GM23338 (cell line): ENCODE measurements at regions not wholly inside any gene's neighbourhood (a gene's known extent, or its start where the extent isn't known, plus 50 kb on each side); places are given as distances from the start of the nearest gene placed in this dataset.

Experiments used
- ATAC-seq: fragments of 200-7000 bp; cut with Tn5 transposase; 3 replicates; pipeline ENCODE4 v1.9.1; 2020
- DNase-seq: peaks from one replicate; pipeline ENCODE4 v3.0.0-alpha.2; 2015; ENCODE audit warnings: low spot score
- H2AFZ ChIP-seq: fragments of 200-600 bp; sonication (generic); 2 replicates; pipeline ENCODE4 v1.8.0; 2016; ENCODE audit warnings: antibody characterized with exemption, mild to moderate bottlenecking, moderate library complexity
- H3F3A ChIP-seq: fragments of 200-600 bp; sonication (generic); replicated peaks from 2 replicates; pipeline ENCODE4 v1.8.0; 2017; ENCODE audit warnings: antibody characterized with exemption, mixed run types, low read depth
- H3K27ac ChIP-seq: fragments of 200-600 bp; sonication (generic); 2 replicates; pipeline ENCODE4 v1.6.1; 2016; ENCODE audit warnings: low read depth
- H3K27me3 ChIP-seq: fragments of 200-600 bp; sonication (generic); 2 replicates; pipeline ENCODE4 v1.8.0; 2016; ENCODE audit warnings: mild to moderate bottlenecking, mixed run types, moderate library complexity; ENCODE audit not compliant: insufficient read depth
- H3K36me3 ChIP-seq: fragments of 200-600 bp; sonication (generic); 2 replicates; pipeline ENCODE4 v1.8.0; 2016; ENCODE audit warnings: mild to moderate bottlenecking; ENCODE audit not compliant: insufficient read depth
- H3K4me1 ChIP-seq: fragments of 200-600 bp; sonication (generic); 2 replicates; pipeline ENCODE4 v1.8.0; 2016; ENCODE audit warnings: mild to moderate bottlenecking, moderate library complexity; ENCODE audit not compliant: insufficient read depth
- H3K4me2 ChIP-seq: fragments of 200-600 bp; sonication (generic); 2 replicates; pipeline ENCODE4 v1.7.1; 2017; ENCODE audit warnings: mixed run types
- H3K4me3 ChIP-seq: fragments of 200-600 bp; sonication (generic); 2 replicates; pipeline ENCODE4 v1.6.1; 2016; ENCODE audit warnings: mixed run types
- H3K79me2 ChIP-seq: fragments of 200-600 bp; sonication (generic); replicated peaks from 2 replicates; pipeline ENCODE4 v1.8.0; 2017; ENCODE audit warnings: mild to moderate bottlenecking; ENCODE audit not compliant: insufficient read depth
- H3K9me2 ChIP-seq: fragments of 200-600 bp; sonication (generic); 2 replicates; pipeline ENCODE4 v1.8.0; 2017; ENCODE audit not compliant: insufficient read depth
- H4K20me1 ChIP-seq: fragments of 200-600 bp; sonication (generic); replicated peaks from 2 replicates; pipeline ENCODE4 v1.8.0; 2017; ENCODE audit warnings: mild to moderate bottlenecking; ENCODE audit not compliant: insufficient read depth
- H3K27ac Mint-ChIP-seq: 2 replicates; pipeline ENCODE4 v1.8.0; 2020; ENCODE audit warnings: inconsistent platforms, mild to moderate bottlenecking, moderate library complexity, mixed read lengths
- H3K27me3 Mint-ChIP-seq: 3 replicates; pipeline ENCODE4 v1.8.0; 2022; ENCODE audit warnings: low read depth, mild to moderate bottlenecking, moderate library complexity, mixed read lengths, inconsistent platforms; ENCODE audit not compliant: insufficient read depth, poor library complexity
- H3K36me3 Mint-ChIP-seq: 3 replicates; pipeline ENCODE4 v1.8.0; 2021; ENCODE audit warnings: low read depth, mild to moderate bottlenecking, inconsistent platforms, moderate library complexity, mixed read lengths
- H3K4me1 Mint-ChIP-seq: 3 replicates; pipeline ENCODE4 v1.8.0; 2020; ENCODE audit warnings: mild to moderate bottlenecking, inconsistent platforms, mixed read lengths
- H3K4me3 Mint-ChIP-seq: 3 replicates; pipeline ENCODE4 v1.8.0; 2021; ENCODE audit warnings: moderate library complexity, mild to moderate bottlenecking, inconsistent platforms, mixed read lengths
- H3K9me3 Mint-ChIP-seq: 3 replicates; pipeline ENCODE4 v1.8.0; 2020; ENCODE audit warnings: moderate library complexity, mild to moderate bottlenecking, inconsistent platforms, mixed read lengths
- CREB1 ChIP-seq: fragments of 250-450 bp; sonication (Bioruptor Pico); IDR thresholded peaks from 2 replicates; pipeline ENCODE4 v1.5.0; 2020; ENCODE audit warnings: low read depth, mild to moderate bottlenecking, moderate library complexity
- CTCF ChIP-seq, 2 experiments: fragments of 200-600 bp in 1 of 2; sonication (generic) in 1 of 2; conservative IDR thresholded peaks; 2 replicates each; pipeline versions ENCODE4 v1.5.1 to v1.6.1; 2016 to 2017; ENCODE audit warnings: antibody characterized with exemption in 2 of 2, low read depth in 2 of 2, mild to moderate bottlenecking in 2 of 2, moderate library complexity in 1 of 2
- ETS1 ChIP-seq: IDR thresholded peaks from 2 replicates; pipeline ENCODE4 v1.6.1; 2016; ENCODE audit warnings: antibody characterized with exemption
- EZH2 ChIP-seq: fragments of 200-600 bp; sonication (generic); IDR thresholded peaks from one replicate; pipeline ENCODE4 v1.8.0; 2017; ENCODE audit warnings: antibody characterized with exemption, mild to moderate bottlenecking, low read depth; ENCODE audit not compliant: unreplicated experiment
- EZH2phosphoT487 ChIP-seq: fragments of 200-600 bp; sonication (generic); IDR thresholded peaks from one replicate; pipeline ENCODE4 v1.8.1; 2018; ENCODE audit warnings: antibody characterized with exemption; ENCODE audit not compliant: unreplicated experiment
- JUNB ChIP-seq: IDR thresholded peaks from one replicate; pipeline ENCODE4 v1.6.1; 2016; ENCODE audit warnings: antibody characterized with exemption; ENCODE audit not compliant: unreplicated experiment
- NANOG ChIP-seq: IDR thresholded peaks from 2 replicates; pipeline ENCODE4 v1.6.1; 2016; ENCODE audit warnings: antibody characterized with exemption, borderline replicate concordance
- POLR2AphosphoS5 ChIP-seq: IDR thresholded peaks from 2 replicates; pipeline ENCODE4 v1.6.1; 2016; ENCODE audit warnings: antibody characterized with exemption, low read depth
- REST ChIP-seq: IDR thresholded peaks from one replicate; pipeline ENCODE4 v1.6.1; 2018; ENCODE audit warnings: antibody characterized with exemption; ENCODE audit not compliant: unreplicated experiment
- STAT1 ChIP-seq: IDR thresholded peaks from one replicate; pipeline ENCODE4 v1.6.1; 2016; ENCODE audit warnings: antibody characterized with exemption; ENCODE audit not compliant: unreplicated experiment
- ZNF114 ChIP-seq: fragments of 250-450 bp; sonication (Bioruptor Pico); IDR thresholded peaks from 2 replicates; pipeline ENCODE4 v1.5.0; 2020; ENCODE audit warnings: mild to moderate bottlenecking, moderate library complexity
- ZNF331 ChIP-seq: fragments of 250-450 bp; sonication (Bioruptor Pico); IDR thresholded peaks from 2 replicates; pipeline ENCODE4 v1.5.0; 2020; ENCODE audit warnings: low read depth, mild to moderate bottlenecking, moderate library complexity
- ZNF462 ChIP-seq: fragments of 250-450 bp; sonication (Bioruptor Pico); IDR thresholded peaks from 2 replicates; pipeline ENCODE4 v1.5.0; 2020; ENCODE audit warnings: mild to moderate bottlenecking, moderate library complexity

- peak overlapping the region; percentile 87; the same call in 1 of the 2 replicates for H2AFZ ChIP-seq
- ATAC-seq (no peak), DNase-seq (no peak)
- H4K20me1 ChIP-seq = no peaks in the 10 kb centered on the region
- H3K4me3 ChIP-seq = no peak overlapping the region
- no peaks in the 10 kb centered on the region for H3K27me3 ChIP-seq
- Mint-ChIP-seq H3K36me3 (no peaks in the 10 kb centered on the region), H3K27me3 (peaks cover 7% of the 10 kb centered on the region), H3K4me1 (peaks cover 17% of the 10 kb centered on the region), H3K4me3 (no peak overlapping the region), H3K9me3 (peaks cover 5% of the 10 kb centered on the region; the same call in 2 of the 3 replicates), H3K27ac (no peak overlapping the region)
- H3K4me1 ChIP-seq = peaks cover 19% of the 10 kb centered on the region
- no peaks in the 10 kb centered on the region for H3K79me2 ChIP-seq
- H3K4me2 ChIP-seq = peak overlapping the region; percentile 54; the same call in 1 of the 2 replicates
- no peaks in the 10 kb centered on the region for H3K9me2 ChIP-seq
- TF ChIP-seq NANOG = no peak
- TF ChIP-seq REST = no peak
- TF ChIP-seq STAT1 = no peak
- no peak for TF ChIP-seq CREB1 (CRISPR knock-in tag)
- no peak for TF ChIP-seq ZNF462
- no peak for TF ChIP-seq EZH2
- TF ChIP-seq ETS1 = no peak
- TF ChIP-seq EZH2phosphoT487 = no peak
- no peak for TF ChIP-seq CTCF (conservative IDR thresholded peaks at IDR 0.05; ENCODE audit: low read depth in 2 of 2)
- TF ChIP-seq ZNF331 = no peak
- TF ChIP-seq JUNB = no peak
- TF ChIP-seq ZNF114 (CRISPR knock-in tag) = no peak
- TF ChIP-seq POLR2AphosphoS5 = no peak
- no peak overlapping the region for H3K27ac ChIP-seq
- H3K36me3 ChIP-seq = no peaks in the 10 kb centered on the region
- no peaks in the 10 kb centered on the region for H3F3A ChIP-seq
These were observed 62.2 kb downstream of the XCL2 start for GRCh38 chr1:168481586-168481985.
